CD14-positive monocyte (primary cell): ENCODE measurements at regions not wholly inside any gene's neighbourhood (a gene's known extent, or its start where the extent isn't known, plus 50 kb on each side); places are given as distances from the start of the nearest gene placed in this dataset.

Experiments used
- DNase-seq, 3 donors: peaks; one replicate each; pipeline ENCODE4 v3.0.0-alpha.2; 2011 to 2022
- H2AFZ ChIP-seq: 2 replicates; pipeline ENCODE4 v1.6.0; 2012; ENCODE audit warnings: mild to moderate bottlenecking, low read depth, low read length, inconsistent platforms; ENCODE audit not compliant: insufficient read depth, poor library complexity, severe bottlenecking
- H3K27ac ChIP-seq, 2 donors: 1 replicate in 1 of 2; 2 replicates in 1 of 2; pipeline ENCODE4 v1.5.1; 2012 to 2013; ENCODE audit warnings: low read length in 2 of 2, control low read depth in 1 of 2, inconsistent platforms in 1 of 2, low read depth in 1 of 2, mild to moderate bottlenecking in 1 of 2
- H3K27me3 ChIP-seq, 2 donors: one replicate each; pipeline versions ENCODE4 v1.6.0 to v1.6.1; 2011 to 2013; ENCODE audit warnings: low read length in 2 of 2; ENCODE audit not compliant: control insufficient read depth in 2 of 2, insufficient read depth in 2 of 2
- H3K36me3 ChIP-seq, 2 donors: replicated peaks in 1 of 2; 1 replicate in 1 of 2; 2 replicates in 1 of 2; pipeline versions ENCODE4 v1.5.1 to v1.6.1; 2012 to 2013; ENCODE audit warnings: low read length in 2 of 2, control low read depth in 1 of 2, inconsistent platforms in 1 of 2, mild to moderate bottlenecking in 1 of 2; ENCODE audit not compliant: insufficient read depth in 2 of 2, control insufficient read depth in 1 of 2
- H3K4me1 ChIP-seq, 2 donors: 1 replicate in 1 of 2; 2 replicates in 1 of 2; pipeline versions ENCODE4 v1.5.1 to v1.6.1; 2012 to 2013; ENCODE audit warnings: low read length in 2 of 2, control low read depth in 1 of 2, inconsistent platforms in 1 of 2, mild to moderate bottlenecking in 1 of 2, moderate library complexity in 1 of 2; ENCODE audit not compliant: insufficient read depth in 2 of 2, control insufficient read depth in 1 of 2
- H3K4me2 ChIP-seq: replicated peaks from 2 replicates; pipeline ENCODE3; 2012; ENCODE audit warnings: low read length, moderate library complexity, mild to moderate bottlenecking; ENCODE audit not compliant: poor library complexity, severe bottlenecking; ENCODE audit errors: extremely low read depth
- H3K4me3 ChIP-seq, 3 experiments: fragments of 200-600 bp in 1 of 3; sonication (generic) in 1 of 3; replicated peaks in 1 of 3; 1 replicate in 2 of 3; 2 replicates in 1 of 3; pipeline ENCODE4 v1.5.1; 2011 to 2013; ENCODE audit warnings: low read length in 3 of 3, mild to moderate bottlenecking in 3 of 3, control low read depth in 2 of 3, low read depth in 2 of 3, inconsistent platforms in 1 of 3, moderate library complexity in 1 of 3
- H3K79me2 ChIP-seq: 2 replicates; pipeline ENCODE4 v1.6.0; 2012; ENCODE audit warnings: mild to moderate bottlenecking, control low read depth, inconsistent platforms, low read length, moderate library complexity; ENCODE audit not compliant: insufficient read depth
- H3K9ac ChIP-seq: 2 replicates; pipeline ENCODE4 v1.6.0; 2017; ENCODE audit warnings: low read length, mild to moderate bottlenecking; ENCODE audit not compliant: insufficient read depth, poor library complexity, severe bottlenecking
- H3K9me3 ChIP-seq, 2 donors: replicated peaks in 1 of 2; 1 replicate in 1 of 2; 2 replicates in 1 of 2; pipeline versions ENCODE4 v1.5.1 to v1.6.1; 2012 to 2013; ENCODE audit warnings: low read length in 2 of 2, control low read depth in 1 of 2; ENCODE audit not compliant: control insufficient read depth in 1 of 2, insufficient read depth in 1 of 2
- H4K20me1 ChIP-seq: 2 replicates; pipeline ENCODE4 v1.6.0; 2012; ENCODE audit warnings: mild to moderate bottlenecking, low read length, control low read depth, moderate library complexity; ENCODE audit not compliant: insufficient read depth
- H3K27ac Mint-ChIP-seq, 7 donors: one replicate each; pipeline ENCODE4 v1.8.0; 2020; ENCODE audit warnings: mild to moderate bottlenecking in 7 of 7, mixed read lengths in 7 of 7, moderate library complexity in 6 of 7, inconsistent platforms in 2 of 7
- H3K27me3 Mint-ChIP-seq, 3 donors: one replicate each; pipeline ENCODE4 v1.8.0; 2021 to 2022; ENCODE audit warnings: low read depth in 3 of 3, mild to moderate bottlenecking in 3 of 3, mixed read lengths in 3 of 3, moderate library complexity in 3 of 3, inconsistent platforms in 1 of 3
- H3K36me3 Mint-ChIP-seq, 2 donors: one replicate each; pipeline ENCODE4 v1.8.0; 2020; ENCODE audit warnings: mixed read lengths in 2 of 2, inconsistent platforms in 1 of 2, mild to moderate bottlenecking in 1 of 2
- H3K4me1 Mint-ChIP-seq: one replicate; pipeline ENCODE4 v1.8.0; 2020; ENCODE audit warnings: mild to moderate bottlenecking, mixed read lengths
- H3K4me3 Mint-ChIP-seq, 2 donors: one replicate each; pipeline ENCODE4 v1.8.0; 2020; ENCODE audit warnings: mild to moderate bottlenecking in 2 of 2, mixed read lengths in 2 of 2, moderate library complexity in 1 of 2
- H3K9me3 Mint-ChIP-seq, 7 donors: one replicate each; pipeline ENCODE4 v1.8.0; 2020 to 2022; ENCODE audit warnings: mixed read lengths in 7 of 7, mild to moderate bottlenecking in 6 of 7, moderate library complexity in 6 of 7, inconsistent platforms in 2 of 7
- WGBS: methylation state at CpG from one replicate; pipeline ENCODE4 v1.1.5; 2013; ENCODE audit warnings: missing lambda C conversion rate; ENCODE audit not compliant: insufficient coverage; 5-methylcytosine and 5-hydroxymethylcytosine counted together
- intact Hi-C, 2 donors: fragments of 100-400 bp; cut with micrococcal nuclease; formaldehyde crosslinking; loops; one replicate each; pipeline versions ENCODE4 v1.15.0 to v1.15.1; 2023
- TF ChIP-seq, protein P1 (sequence below): fragments of 200-600 bp; IDR thresholded peaks from one replicate; pipeline ENCODE4 v1.8.0; 2022; ENCODE audit warnings: antibody characterized with exemption, mild to moderate bottlenecking

DNA sequence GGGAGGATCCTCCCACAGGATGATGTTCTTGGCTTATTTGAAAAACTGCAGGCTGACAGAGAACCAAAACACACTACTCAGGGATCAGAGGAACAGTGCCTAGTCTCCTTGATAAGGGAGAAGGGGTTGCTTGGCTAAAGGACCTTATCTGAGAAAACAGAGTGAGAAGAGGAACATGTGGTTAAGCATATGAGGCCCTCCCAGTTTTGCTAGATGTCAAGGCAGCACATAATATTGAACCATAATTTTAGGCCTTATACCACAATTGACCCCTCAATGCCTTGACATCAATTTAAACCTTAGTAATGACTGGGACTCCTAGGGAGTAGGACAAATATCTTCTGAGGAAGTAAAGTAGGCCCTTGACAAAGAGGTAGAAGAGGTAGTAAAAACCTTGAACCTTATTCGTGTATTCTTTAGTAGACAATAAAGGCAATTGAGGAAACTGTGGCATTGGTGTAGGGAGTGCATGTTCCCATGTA is 79.3 kb downstream of the TEX13C start:
- no peaks in the 10 kb centered on the region for H3K27me3 ChIP-seq
- Mint-ChIP-seq H3K4me3 (no peak overlapping the region), H3K27me3 (no peaks in the 10 kb centered on the region), H3K36me3 (no peaks in the 10 kb centered on the region), H3K27ac (no peak overlapping the region), H3K4me1 (no peaks in the 10 kb centered on the region), H3K9me3 (peaks cover 0 to 5% (median 1%) of the 10 kb centered on the region in 7 donors)
- no peak overlapping the region for H3K4me3 ChIP-seq
- no CpG with 5 or more reads among the region's 1 CpG for WGBS
- no peaks in the 10 kb centered on the region for H3K36me3 ChIP-seq
- TF ChIP-seq, protein P1, sequence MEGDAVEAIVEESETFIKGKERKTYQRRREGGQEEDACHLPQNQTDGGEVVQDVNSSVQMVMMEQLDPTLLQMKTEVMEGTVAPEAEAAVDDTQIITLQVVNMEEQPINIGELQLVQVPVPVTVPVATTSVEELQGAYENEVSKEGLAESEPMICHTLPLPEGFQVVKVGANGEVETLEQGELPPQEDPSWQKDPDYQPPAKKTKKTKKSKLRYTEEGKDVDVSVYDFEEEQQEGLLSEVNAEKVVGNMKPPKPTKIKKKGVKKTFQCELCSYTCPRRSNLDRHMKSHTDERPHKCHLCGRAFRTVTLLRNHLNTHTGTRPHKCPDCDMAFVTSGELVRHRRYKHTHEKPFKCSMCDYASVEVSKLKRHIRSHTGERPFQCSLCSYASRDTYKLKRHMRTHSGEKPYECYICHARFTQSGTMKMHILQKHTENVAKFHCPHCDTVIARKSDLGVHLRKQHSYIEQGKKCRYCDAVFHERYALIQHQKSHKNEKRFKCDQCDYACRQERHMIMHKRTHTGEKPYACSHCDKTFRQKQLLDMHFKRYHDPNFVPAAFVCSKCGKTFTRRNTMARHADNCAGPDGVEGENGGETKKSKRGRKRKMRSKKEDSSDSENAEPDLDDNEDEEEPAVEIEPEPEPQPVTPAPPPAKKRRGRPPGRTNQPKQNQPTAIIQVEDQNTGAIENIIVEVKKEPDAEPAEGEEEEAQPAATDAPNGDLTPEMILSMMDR = no peak
- no peaks in the 10 kb centered on the region for H3K4me1 ChIP-seq
- no peak overlapping the region for H3K27ac ChIP-seq
- DNase-seq = no peak
- no peaks in the 10 kb centered on the region for H3K9me3 ChIP-seq
- no peaks in the 10 kb centered on the region for H4K20me1 ChIP-seq
- no peak overlapping the region for H3K4me2 ChIP-seq
- intact Hi-C loops = no loop called here
- H3K79me2 ChIP-seq = no peaks in the 10 kb centered on the region
- no peak overlapping the region for H2AFZ ChIP-seq
- H3K9ac ChIP-seq = no peak overlapping the region

GRCh38 chrX:125402807-125403206 is 83.1 kb downstream of the TEX13C start:
- H3K4me3 Mint-ChIP-seq = no peak overlapping the region
- H3K79me2 ChIP-seq = no peaks in the 10 kb centered on the region

More at GRCh38 chrX:125402807-125403206, 83.1 kb downstream of the TEX13C start:
- TF ChIP-seq, protein P1 = no peak
- no peaks in the 10 kb centered on the region for H3K4me1 ChIP-seq
- no peaks in the 10 kb centered on the region for H3K27me3 Mint-ChIP-seq
- H3K27ac Mint-ChIP-seq = no peak overlapping the region
- no peak for DNase-seq
- peaks cover 1 to 5% (median 3%) of the 10 kb centered on the region in 7 donors for H3K9me3 Mint-ChIP-seq
- no peaks in the 10 kb centered on the region for H3K9me3 ChIP-seq
- no peak overlapping the region for H3K4me3 ChIP-seq
- H3K9ac ChIP-seq = no peak overlapping the region
- no CpG with 5 or more reads among the region's 2 CpGs for WGBS
- H3K4me1 Mint-ChIP-seq = no peaks in the 10 kb centered on the region
- no peak overlapping the region for H3K27ac ChIP-seq
- no peak overlapping the region for H3K4me2 ChIP-seq
- no peaks in the 10 kb centered on the region for H3K36me3 Mint-ChIP-seq
- H3K36me3 ChIP-seq = no peaks in the 10 kb centered on the region
- no peaks in the 10 kb centered on the region for H4K20me1 ChIP-seq
- H3K27me3 ChIP-seq = no peaks in the 10 kb centered on the region
- H2AFZ ChIP-seq = no peak overlapping the region
- intact Hi-C loops = no loop called here
